ENCODE measurements at regions not wholly inside any gene's neighbourhood (a gene's known extent, or its start where the extent isn't known, plus 50 kb on each side); places are given as distances from the start of the nearest gene placed in this dataset.

DNA sequence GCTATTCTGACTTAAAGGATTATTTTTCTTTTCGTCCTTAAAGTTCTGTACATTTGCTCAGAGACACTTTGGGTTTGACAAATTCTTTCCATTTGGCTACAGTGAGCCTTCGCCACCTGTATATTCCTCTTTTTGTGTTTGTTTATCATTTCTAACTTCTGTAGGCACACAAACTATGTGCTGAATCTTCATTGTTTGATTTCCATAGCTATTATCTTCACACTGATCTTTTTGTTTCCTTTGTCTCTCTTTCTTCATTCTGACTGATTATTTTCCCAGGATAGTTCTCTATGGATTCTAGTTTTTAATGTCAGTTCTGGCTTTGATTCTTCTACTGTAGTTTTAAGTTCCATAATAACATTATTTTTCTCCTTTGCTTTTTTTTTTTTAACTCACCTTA is 350.2 kb downstream of the ZNF521 start (continued):
- TF ChIP-seq SUZ12 (IDR thresholded peaks at IDR 0.05; ENCODE audit: low read length) (no peak), PHF8 (conservative IDR thresholded peaks at IDR 0.05; ENCODE audit: low read depth, low read length) (no peak), KDM5A (IDR thresholded peaks at IDR 0.05; ENCODE audit: low read length) (no peak), SIX5 (IDR thresholded peaks at IDR 0.05; ENCODE audit: low read depth, low read length) (no peak), SP1 (IDR thresholded peaks at IDR 0.05; ENCODE audit: low read depth, low read length) (no peak), RNF2 (IDR thresholded peaks at IDR 0.05; ENCODE audit: borderline replicate concordance, low read depth, low read length, missing control alignments, poor library complexity, severe bottlenecking) (no peak), CREB1 (IDR thresholded peaks at IDR 0.05) (no peak), RXRA (IDR thresholded peaks at IDR 0.05; ENCODE audit: insufficient read depth, low read depth, low read length) (no peak)
- TF ChIP-seq, protein P1, sequence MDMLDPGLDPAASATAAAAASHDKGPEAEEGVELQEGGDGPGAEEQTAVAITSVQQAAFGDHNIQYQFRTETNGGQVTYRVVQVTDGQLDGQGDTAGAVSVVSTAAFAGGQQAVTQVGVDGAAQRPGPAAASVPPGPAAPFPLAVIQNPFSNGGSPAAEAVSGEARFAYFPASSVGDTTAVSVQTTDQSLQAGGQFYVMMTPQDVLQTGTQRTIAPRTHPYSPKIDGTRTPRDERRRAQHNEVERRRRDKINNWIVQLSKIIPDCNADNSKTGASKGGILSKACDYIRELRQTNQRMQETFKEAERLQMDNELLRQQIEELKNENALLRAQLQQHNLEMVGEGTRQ (IDR thresholded peaks at IDR 0.05; ENCODE audit: low read length) = no peak
